H1 (cell line): ENCODE measurements at regions not wholly inside any gene's neighbourhood (a gene's known extent, or its start where the extent isn't known, plus 50 kb on each side); places are given as distances from the start of the nearest gene placed in this dataset.

Experiments
- CTCF ChIA-PET: fragments of 300-600 bp; sonication (Branson Sonifier 250); formaldehyde crosslinking; loops from one replicate; lab custom pipeline; 2021; ENCODE audit not compliant: partially characterized antibody; lab: Charles Lee
- POLR2A ChIA-PET: fragments of 300-600 bp; sonication (Branson Sonifier 250); formaldehyde crosslinking; loops from one replicate; lab custom pipeline; 2021; ENCODE audit warnings: inconsistent platforms; ENCODE audit not compliant: partially characterized antibody; lab: Charles Lee
- DNase-seq, 2 experiments: peaks; one replicate each; pipeline versions ENCODE4 v3.0.0 to v3.0.0-alpha.2; 2010 to 2022; ENCODE audit warnings: low spot score in 2 of 2, low read depth in 1 of 2, mixed read lengths in 1 of 2
- FAIRE-seq: peaks from 2 replicates; lab custom pipeline; 2011; peaks lifted over from hg19 to GRCh38; lab: Jason Lieb, UNC
- H2AFZ ChIP-seq: 2 replicates; pipeline ENCODE4 v1.8.1; 2012; ENCODE audit warnings: low read length, inconsistent platforms
- H2AK5ac ChIP-seq: 2 replicates; pipeline ENCODE4 v1.6.1; 2013; ENCODE audit warnings: low read depth, low read length
- H2BK120ac ChIP-seq: replicated peaks from 2 replicates; pipeline ENCODE3; 2013; ENCODE audit warnings: low read depth, low read length, inconsistent platforms
- H2BK12ac ChIP-seq: 2 replicates; pipeline ENCODE4 v1.6.1; 2013; ENCODE audit warnings: low read depth, low read length
- H2BK15ac ChIP-seq: 2 replicates; pipeline ENCODE4 v1.6.1; 2013; ENCODE audit warnings: low read length
- H2BK20ac ChIP-seq: 2 replicates; pipeline ENCODE4 v1.6.1; 2013; ENCODE audit warnings: low read length
- H2BK5ac ChIP-seq: 2 replicates; pipeline ENCODE4 v1.6.1; 2013; ENCODE audit warnings: low read depth, low read length
- H3K14ac ChIP-seq: 2 replicates; pipeline ENCODE4 v1.6.1; 2013; ENCODE audit warnings: inconsistent platforms; ENCODE audit not compliant: insufficient read length
- H3K18ac ChIP-seq: 2 replicates; pipeline ENCODE4 v1.6.1; 2013; ENCODE audit warnings: low read length; ENCODE audit errors: extremely low read depth
- H3K23ac ChIP-seq: 2 replicates; pipeline ENCODE4 v1.6.1; 2013; ENCODE audit warnings: inconsistent platforms; ENCODE audit not compliant: insufficient read length
- H3K23me2 ChIP-seq: 2 replicates; pipeline ENCODE4 v1.6.1; 2013; ENCODE audit warnings: low read depth, low read length
- H3K27ac ChIP-seq: 2 replicates; pipeline ENCODE4 v1.6.1; 2011; ENCODE audit warnings: low read depth, low read length, inconsistent platforms
- H3K27me3 ChIP-seq, 4 experiments: replicated peaks in 1 of 4; 1 replicate in 1 of 4; 2 replicates in 3 of 4; pipeline versions ENCODE4 v1.6.1 to v1.8.1; 2011 to 2013; ENCODE audit warnings: low read length in 3 of 4, mild to moderate bottlenecking in 3 of 4, inconsistent platforms in 2 of 4, mixed read lengths in 2 of 4, moderate library complexity in 1 of 4; ENCODE audit not compliant: control insufficient read depth in 3 of 4, insufficient read depth in 3 of 4; ENCODE audit errors: extremely low read depth in 1 of 4
- H3K36me3 ChIP-seq, 4 experiments: 2 replicates each; pipeline versions ENCODE4 v1.6.1 to v1.8.1; 2011 to 2013; ENCODE audit warnings: mild to moderate bottlenecking in 4 of 4, low read length in 3 of 4, moderate library complexity in 2 of 4, control low read depth in 1 of 4, inconsistent platforms in 1 of 4; ENCODE audit not compliant: insufficient read depth in 4 of 4, control insufficient read depth in 2 of 4
- H3K4ac ChIP-seq: replicated peaks from 2 replicates; pipeline ENCODE3; 2013; ENCODE audit warnings: low read length, low read depth, mixed read lengths, inconsistent platforms; ENCODE audit not compliant: insufficient read length
- H3K4me1 ChIP-seq, 4 experiments: replicated peaks in 1 of 4; 1 replicate in 1 of 4; 2 replicates in 3 of 4; pipeline versions ENCODE4 v1.6.1 to v1.8.1; 2011 to 2013; ENCODE audit warnings: low read length in 3 of 4, inconsistent platforms in 2 of 4, mixed read lengths in 1 of 4; ENCODE audit not compliant: insufficient read depth in 4 of 4, control insufficient read depth in 3 of 4
- H3K4me2 ChIP-seq, 2 experiments: 2 replicates each; pipeline versions ENCODE4 v1.6.1 to v1.8.1; 2011 to 2013; ENCODE audit warnings: low read depth in 2 of 2, low read length in 2 of 2, control low read depth in 1 of 2, inconsistent platforms in 1 of 2, mild to moderate bottlenecking in 1 of 2; ENCODE audit not compliant: insufficient read depth in 1 of 2
- H3K4me3 ChIP-seq, 4 experiments: fragments of 200-600, 300-600 bp in 1 of 4; sonication (generic), shearing (Covaris generic), sonication (Bioruptor Twin) in 1 of 4; 2 replicates each; pipeline versions ENCODE4 v1.5.1 to v1.8.1; 2011 to 2016; ENCODE audit warnings: low read length in 4 of 4, low read depth in 3 of 4, control low read depth in 2 of 4, inconsistent platforms in 2 of 4, mild to moderate bottlenecking in 2 of 4, mixed read lengths in 1 of 4, moderate library complexity in 1 of 4; ENCODE audit not compliant: insufficient read depth in 2 of 4; ENCODE audit errors: extremely low read depth in 1 of 4
- H3K56ac ChIP-seq: replicated peaks from 2 replicates; pipeline ENCODE3; 2013; ENCODE audit warnings: low read depth, mild to moderate bottlenecking, mixed read lengths, low read length, inconsistent platforms; ENCODE audit not compliant: insufficient read length
- H3K79me1 ChIP-seq: 2 replicates; pipeline ENCODE4 v1.6.1; 2013; ENCODE audit warnings: low read depth, low read length, control low read depth
- H3K79me2 ChIP-seq, 2 experiments: 2 replicates each; pipeline versions ENCODE4 v1.6.1 to v1.8.1; 2012 to 2013; ENCODE audit warnings: low read length in 2 of 2, mild to moderate bottlenecking in 2 of 2, inconsistent platforms in 1 of 2; ENCODE audit not compliant: insufficient read depth in 2 of 2, control insufficient read depth in 1 of 2
- H3K9ac ChIP-seq, 4 experiments: replicated peaks in 1 of 4; 1 replicate in 1 of 4; 2 replicates in 3 of 4; pipeline versions ENCODE4 v1.6.1 to v1.8.1; 2011 to 2013; ENCODE audit warnings: low read depth in 3 of 4, low read length in 3 of 4, control low read depth in 2 of 4, mild to moderate bottlenecking in 2 of 4, moderate library complexity in 2 of 4, inconsistent platforms in 1 of 4; ENCODE audit errors: extremely low read depth in 1 of 4
- H3K9me3 ChIP-seq, 2 experiments: 2 replicates each; pipeline versions ENCODE4 v1.6.1 to v1.8.1; 2012 to 2013; ENCODE audit warnings: mild to moderate bottlenecking in 2 of 2, moderate library complexity in 2 of 2, control low read depth in 1 of 2, inconsistent platforms in 1 of 2, low read depth in 1 of 2, low read length in 1 of 2, mixed read lengths in 1 of 2; ENCODE audit not compliant: insufficient read depth in 2 of 2
- H4K20me1 ChIP-seq, 2 experiments: replicated peaks in 1 of 2; 2 replicates each; pipeline versions ENCODE3 to v1.8.1; 2011 to 2013; ENCODE audit warnings: inconsistent platforms in 2 of 2, low read length in 2 of 2, mild to moderate bottlenecking in 1 of 2; ENCODE audit not compliant: insufficient read depth in 2 of 2, control insufficient read depth in 1 of 2
- H4K5ac ChIP-seq: 2 replicates; pipeline ENCODE4 v1.6.1; 2013; ENCODE audit warnings: low read length, low read depth, mixed read lengths, inconsistent platforms; ENCODE audit not compliant: insufficient read length
- H4K8ac ChIP-seq: 2 replicates; pipeline ENCODE4 v1.8.0; 2013; ENCODE audit warnings: mild to moderate bottlenecking, moderate library complexity, low read length, inconsistent platforms; ENCODE audit not compliant: insufficient read depth; ENCODE audit errors: extremely low read depth
- H4K91ac ChIP-seq: replicated peaks from 2 replicates; pipeline ENCODE3; 2013; ENCODE audit warnings: low read length, mixed read lengths, inconsistent platforms; ENCODE audit not compliant: insufficient read length
- ATF2 ChIP-seq: IDR thresholded peaks from 2 replicates; pipeline ENCODE4 v1.6.1; 2012; ENCODE audit warnings: low read length, inconsistent platforms
- BRCA1 ChIP-seq: IDR thresholded peaks from 2 replicates; pipeline ENCODE4 v1.6.1; 2012; ENCODE audit warnings: low read depth, low read length, improper control_type of control experiment
- CTCF ChIP-seq, 3 experiments: IDR thresholded peaks; 1 replicate in 2 of 3; 2 replicates in 1 of 3; pipeline versions ENCODE4 v1.5.1 to v1.6.1; 2011; ENCODE audit warnings: low read length in 3 of 3, mild to moderate bottlenecking in 3 of 3, inconsistent platforms in 2 of 3, low read depth in 1 of 3, moderate library complexity in 1 of 3; ENCODE audit not compliant: insufficient read depth in 1 of 3; ENCODE audit errors: control extremely low read depth in 1 of 3
- FOSL1 ChIP-seq: IDR thresholded peaks from 2 replicates; pipeline ENCODE4 v1.6.1; 2011; ENCODE audit warnings: mild to moderate bottlenecking, low read depth, low read length, moderate library complexity; ENCODE audit not compliant: insufficient read depth
- KDM5A ChIP-seq: fragments of 200-600 bp; IDR thresholded peaks from 2 replicates; pipeline ENCODE4 v1.7.1; 2012; ENCODE audit warnings: mild to moderate bottlenecking, low read length, inconsistent platforms, mixed read lengths
- POU5F1 ChIP-seq: IDR thresholded peaks from 2 replicates; pipeline ENCODE4 v1.6.1; 2011; ENCODE audit warnings: low read depth, mild to moderate bottlenecking, low read length, moderate library complexity
- RFX5 ChIP-seq: IDR thresholded peaks from 2 replicates; pipeline ENCODE4 v1.6.1; 2011; ENCODE audit warnings: low read depth, low read length, improper control_type of control experiment, borderline replicate concordance
- RNF2 ChIP-seq: fragments of 200-900, 300-1000 bp; sonication (generic); IDR thresholded peaks from 2 replicates; pipeline ENCODE4 v1.7.1; 2016; ENCODE audit warnings: borderline replicate concordance, low read depth, mild to moderate bottlenecking, antibody characterized with exemption, low read length; ENCODE audit not compliant: poor library complexity, severe bottlenecking; ENCODE audit errors: missing control alignments
- RXRA ChIP-seq: IDR thresholded peaks from 2 replicates; pipeline ENCODE4 v1.6.1; 2011; ENCODE audit warnings: low read depth, mild to moderate bottlenecking, low read length, moderate library complexity; ENCODE audit not compliant: insufficient read depth
- SP1 ChIP-seq: IDR thresholded peaks from 2 replicates; pipeline ENCODE4 v1.6.1; 2011; ENCODE audit warnings: low read depth, low read length
- WGBS, 2 experiments: shearing (Covaris generic) in 1 of 2; methylation state at CpG; one replicate each; pipeline versions ENCODE4 v1.1.6 to v1.1.7; 2013 to 2015; ENCODE audit warnings: low lambda C conversion rate in 2 of 2, mixed read lengths in 2 of 2, inconsistent platforms in 1 of 2, low coverage in 1 of 2, missing lambda C conversion rate in 1 of 2; ENCODE audit not compliant: insufficient replicate concordance in 2 of 2, insufficient coverage in 1 of 2, insufficient read length in 1 of 2; ENCODE audit errors: extremely low coverage in 1 of 2, missing lambda C conversion rate in 1 of 2; 5-methylcytosine and 5-hydroxymethylcytosine counted together

GRCh38 chr10:84896909-84897308 is 568.5 kb downstream of the CCSER2 start:
- H3K4me1 ChIP-seq: no peaks in the 10 kb centered on the region
- H4K91ac ChIP-seq: no peak overlapping the region
- H3K79me1 ChIP-seq: no peaks in the 10 kb centered on the region
- H3K36me3 ChIP-seq: no peaks in the 10 kb centered on the region
- POLR2A ChIA-PET: no interaction called here
- H3K18ac ChIP-seq: no peak overlapping the region
- no peak overlapping the region for H3K4me3 ChIP-seq
- H3K23me2 ChIP-seq: no peaks in the 10 kb centered on the region
- H3K23ac ChIP-seq: no peak overlapping the region
- no peak overlapping the region for H3K56ac ChIP-seq
- no peak overlapping the region for H3K27ac ChIP-seq
- H3K4ac ChIP-seq: no peak overlapping the region
- H2BK5ac ChIP-seq: no peak overlapping the region
- CTCF ChIA-PET: interaction anchor here (0.6 to 1.0 kb wide), 2 partner anchors 71 to 437 kb away, joined by 3 to 4 read pairs; no protein-coding TSS in a partner anchor
- H3K9ac ChIP-seq: no peak overlapping the region
- DNase-seq (no peak), FAIRE-seq (no peak)
- no peak overlapping the region for H2BK20ac ChIP-seq
- H3K9me3 ChIP-seq: no peaks in the 10 kb centered on the region
- H4K8ac ChIP-seq: no peak overlapping the region
- H4K20me1 ChIP-seq: no peaks in the 10 kb centered on the region
- no peak overlapping the region for H2AFZ ChIP-seq
- H2BK12ac ChIP-seq: no peak overlapping the region
- no peak overlapping the region for H3K4me2 ChIP-seq
- no peak overlapping the region for H4K5ac ChIP-seq
- H2AK5ac ChIP-seq: no peak overlapping the region
- H3K79me2 ChIP-seq: no peaks in the 10 kb centered on the region
- H3K14ac ChIP-seq: no peak overlapping the region
- no peaks in the 10 kb centered on the region for H3K27me3 ChIP-seq
- H2BK15ac ChIP-seq: no peak overlapping the region
- no peak overlapping the region for H2BK120ac ChIP-seq
- WGBS, 2 experiments: 96% methylated on average over 2 of the region's 2 CpGs; no CpG with 5 or more reads in 1 of the 2 experiments
- TF ChIP-seq RXRA (no peak), KDM5A (no peak), POU5F1 (no peak), CTCF (IDR thresholded peaks at IDR 0.05; ENCODE audit: control extremely low read depth in 1 of 3, insufficient read depth in 1 of 3, low read depth in 1 of 3, low read length in 3 of 3) (no peak), ATF2 (no peak), BRCA1 (no peak), RFX5 (no peak), FOSL1 (no peak), RNF2 (no peak), SP1 (no peak)
